ENCODE measurements at regions not wholly inside any gene's neighbourhood (a gene's known extent, or its start where the extent isn't known, plus 50 kb on each side); places are given as distances from the start of the nearest gene placed in this dataset.

GRCh38 chr13:84352946-84353345, 470.7 kb upstream of the SLITRK1 start:
- DNase-seq (ENCODE audit: low read depth in 2 of 2): no peak

DNA sequence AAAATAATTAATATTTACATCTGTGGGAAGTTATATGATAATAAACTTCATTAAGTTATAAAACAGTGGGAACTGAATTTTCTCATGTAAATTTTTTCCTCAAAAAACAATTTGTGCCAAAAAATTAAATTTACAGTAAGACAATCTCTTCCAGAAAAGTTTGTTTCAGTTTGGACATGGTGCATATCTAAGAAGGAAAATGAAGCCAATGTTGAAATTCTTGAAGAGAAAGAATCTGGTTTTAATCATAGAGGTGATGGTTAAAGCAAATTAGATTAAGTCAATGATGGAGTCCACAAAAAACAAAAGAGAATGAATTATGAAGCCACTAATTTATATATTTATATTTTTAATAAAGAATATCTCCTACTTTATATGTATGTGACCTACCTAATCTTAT, 457.2 kb upstream of the SLITRK1 start:
- DNase-seq (ENCODE audit: low read depth in 2 of 2): no peak

DNA sequence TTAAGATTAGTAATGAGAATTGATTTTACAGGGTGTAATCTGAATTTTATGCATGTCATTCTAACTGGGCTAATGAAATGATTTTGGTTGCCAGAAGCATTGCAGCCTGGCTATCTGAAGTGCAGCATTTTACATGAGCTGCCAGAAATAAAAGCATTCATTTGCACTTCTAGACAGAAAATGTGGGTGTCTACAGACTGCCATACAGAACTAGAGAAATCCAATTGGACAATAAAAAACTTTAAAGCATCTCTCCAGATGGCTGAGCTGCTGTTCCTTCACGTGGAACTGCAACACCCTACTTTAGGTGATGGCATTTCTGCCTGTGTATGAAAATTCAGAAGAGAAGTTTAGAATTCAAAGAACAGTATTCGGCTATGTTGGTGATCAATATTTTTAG, 450.1 kb upstream of the SLITRK1 start:
- DNase-seq (ENCODE audit: low read depth in 2 of 2): no peak

DNA sequence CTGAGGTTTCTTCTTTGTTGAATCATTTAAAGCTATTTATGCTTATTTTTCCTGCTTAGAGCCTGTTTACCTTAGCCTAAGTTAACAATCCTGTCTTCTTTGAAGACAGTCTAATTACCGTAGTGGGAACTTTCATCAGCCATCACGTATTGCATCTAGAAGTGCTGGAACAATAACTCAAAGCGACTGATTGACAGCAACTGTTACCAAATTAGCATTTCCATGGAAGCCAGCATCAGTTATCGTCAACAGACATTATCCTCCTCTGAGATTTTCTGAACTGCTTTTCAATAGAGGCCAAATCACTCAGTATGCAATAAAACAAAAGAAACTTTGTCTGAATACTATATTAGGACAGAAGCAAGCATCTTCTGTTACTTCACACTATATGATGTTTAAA, 433.3 kb upstream of the SLITRK1 start:
- no peak for DNase-seq (ENCODE audit: low read depth in 2 of 2)

- DNase-seq (ENCODE audit: low read depth in 2 of 2): no peak
These were observed 420.8 kb upstream of the SLITRK1 start for GRCh38 chr13:84303035-84303434.

DNA sequence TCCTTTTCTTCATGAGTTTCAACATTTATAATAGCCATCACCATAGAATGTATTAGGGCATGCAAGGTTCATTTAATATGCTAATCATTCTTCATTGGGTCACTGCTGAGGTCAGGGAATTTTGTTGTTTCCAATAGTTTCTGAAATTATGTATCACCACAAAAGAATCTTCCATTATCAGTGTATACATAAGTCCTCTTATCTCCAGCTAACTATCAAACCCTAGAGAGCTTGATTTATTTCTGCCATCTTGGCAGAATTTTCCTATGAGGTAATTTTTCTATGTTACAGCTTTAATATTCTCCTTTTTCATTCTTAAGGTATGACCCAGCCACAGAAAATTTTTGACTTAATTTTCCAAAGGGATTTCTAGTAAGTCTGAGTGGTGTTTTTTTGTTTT, 415.0 kb upstream of the SLITRK1 start:
- no peak for DNase-seq (ENCODE audit: low read depth in 2 of 2)

DNA sequence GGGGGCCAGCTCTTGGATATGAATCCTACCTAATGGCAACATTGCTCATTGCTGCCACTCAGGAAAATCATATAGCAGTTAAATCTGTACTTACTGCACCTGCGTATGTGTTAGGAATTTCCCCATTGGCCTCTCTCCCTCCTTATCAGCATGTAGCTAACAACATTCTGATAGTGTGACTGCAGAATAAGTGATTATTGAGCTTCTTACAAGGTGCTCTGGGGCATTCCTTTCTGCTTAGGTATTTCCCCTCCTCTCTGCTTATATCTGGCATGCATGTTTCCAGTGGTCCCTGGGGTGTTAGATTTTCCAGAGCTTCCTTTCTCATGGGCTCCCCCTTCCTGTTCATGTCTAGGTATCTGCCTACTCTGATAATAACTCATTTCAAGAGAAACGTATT, 414.1 kb upstream of the SLITRK1 start:
- DNase-seq (ENCODE audit: low read depth in 2 of 2): no peak

DNA sequence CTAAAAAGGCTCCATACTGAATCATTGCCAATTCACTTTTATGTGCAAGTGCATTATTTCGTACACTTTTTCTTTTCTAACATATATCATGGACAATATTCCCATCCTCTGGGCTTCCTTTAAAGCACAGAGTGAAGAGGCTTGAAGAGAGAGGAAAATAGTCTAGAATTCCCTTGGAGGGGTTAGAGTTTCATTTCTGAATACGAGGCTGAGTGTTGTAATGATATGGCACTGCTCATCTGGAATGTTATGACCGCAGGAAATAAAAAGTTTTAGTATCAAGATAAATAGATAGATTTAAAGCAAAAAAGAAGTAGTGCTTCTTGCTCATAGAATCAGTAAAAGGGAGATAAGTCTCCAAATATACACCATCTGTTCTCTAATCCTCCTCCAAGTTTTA, 412.3 kb upstream of the SLITRK1 start:
- no peak for DNase-seq (ENCODE audit: low read depth in 2 of 2)

DNA sequence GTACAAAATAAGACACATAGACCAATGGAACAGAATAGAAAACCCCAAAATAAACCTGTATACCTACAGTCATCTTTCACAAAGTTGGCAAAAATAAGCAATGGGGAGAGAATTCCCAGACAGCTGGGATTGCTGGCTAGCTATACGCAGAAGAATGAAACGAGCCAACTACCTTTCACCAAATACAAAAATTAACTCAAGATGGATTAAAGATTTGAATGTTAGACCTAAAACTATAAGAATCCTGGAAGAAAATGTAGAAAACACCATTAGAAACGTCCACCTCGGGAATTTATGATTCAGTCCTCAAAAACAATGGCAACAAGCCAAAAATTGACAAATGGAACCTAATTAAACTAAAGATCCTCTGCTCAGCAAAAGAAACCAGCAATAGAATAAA, 408.1 kb upstream of the SLITRK1 start:
- DNase-seq (ENCODE audit: low read depth in 2 of 2): no peak

- DNase-seq (ENCODE audit: low read depth in 2 of 2): no peak
These were observed 396.9 kb upstream of the SLITRK1 start for GRCh38 chr13:84279166-84279565.

DNA sequence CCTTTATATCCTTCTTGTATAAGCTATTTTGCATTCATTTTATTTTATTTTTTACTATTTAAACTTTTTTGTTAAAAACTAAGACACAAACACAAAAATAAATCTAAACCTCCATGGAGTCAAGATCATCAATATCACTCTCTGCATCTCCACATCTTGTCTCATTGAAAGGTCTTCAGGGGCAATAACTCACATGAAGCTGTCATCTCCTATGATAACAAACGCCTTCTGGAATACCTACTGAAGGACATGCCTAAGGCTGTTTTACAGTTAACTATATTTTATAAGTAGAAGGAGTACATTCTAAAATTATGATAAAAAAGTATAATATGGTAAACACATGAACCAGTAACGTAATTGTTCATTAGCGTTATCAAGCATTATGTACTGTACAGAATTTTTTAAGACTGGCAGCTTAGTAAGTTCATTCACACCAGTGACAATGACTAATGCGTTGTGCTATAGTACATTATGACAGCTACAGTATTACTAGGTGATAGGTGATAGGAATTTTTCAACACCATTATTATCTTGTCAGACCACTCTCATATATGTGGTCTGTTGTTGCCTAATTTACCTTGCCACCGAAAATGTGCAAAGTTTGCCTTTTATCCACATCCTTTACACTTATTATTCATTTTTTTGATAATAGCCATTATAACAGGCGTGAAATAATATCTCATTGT, 390.7 kb upstream of the SLITRK1 start:
- no peak for DNase-seq (ENCODE audit: low read depth in 2 of 2)

GRCh38 chr13:84265257-84265764, 383.0 kb upstream of the SLITRK1 start:
- DNase-seq (ENCODE audit: low read depth in 2 of 2): no peak

GRCh38 chr13:84263354-84264069, 381.2 kb upstream of the SLITRK1 start:
- DNase-seq (ENCODE audit: low read depth in 2 of 2): no peak

DNA sequence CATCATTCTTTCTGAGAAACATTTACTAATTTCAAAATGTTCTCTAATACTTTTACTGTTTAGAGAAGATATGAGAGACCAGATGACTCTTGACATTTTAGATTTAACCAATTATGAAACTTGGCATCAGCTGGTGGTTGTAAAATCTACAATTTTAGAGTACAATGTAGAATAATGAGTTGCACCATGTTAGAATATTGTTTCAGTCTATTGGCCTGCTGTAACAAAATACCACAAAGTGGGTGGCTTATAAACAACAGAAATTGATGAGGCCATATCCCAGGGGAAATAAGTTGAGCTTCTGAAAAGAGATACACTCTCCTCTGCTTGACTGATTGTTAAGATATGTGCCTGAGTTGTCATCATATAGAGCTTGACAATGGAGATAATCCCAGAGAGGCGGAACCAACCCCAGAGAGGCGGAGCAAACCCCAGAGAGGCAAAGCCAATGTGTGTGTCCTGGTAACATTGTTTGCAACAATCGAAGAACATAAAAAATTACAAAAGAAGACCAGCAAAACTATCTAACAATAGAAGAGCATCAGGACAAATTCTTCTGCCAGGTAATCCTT, 373.0 kb upstream of the SLITRK1 start:
- no peak for DNase-seq (ENCODE audit: low read depth in 2 of 2)

- DNase-seq (ENCODE audit: low read depth in 2 of 2): no peak
These were observed 367.2 kb upstream of the SLITRK1 start for GRCh38 chr13:84249463-84249862.

- no peak for DNase-seq (ENCODE audit: low read depth in 2 of 2)
These were observed 361.1 kb upstream of the SLITRK1 start for GRCh38 chr13:84243340-84243739.

DNA sequence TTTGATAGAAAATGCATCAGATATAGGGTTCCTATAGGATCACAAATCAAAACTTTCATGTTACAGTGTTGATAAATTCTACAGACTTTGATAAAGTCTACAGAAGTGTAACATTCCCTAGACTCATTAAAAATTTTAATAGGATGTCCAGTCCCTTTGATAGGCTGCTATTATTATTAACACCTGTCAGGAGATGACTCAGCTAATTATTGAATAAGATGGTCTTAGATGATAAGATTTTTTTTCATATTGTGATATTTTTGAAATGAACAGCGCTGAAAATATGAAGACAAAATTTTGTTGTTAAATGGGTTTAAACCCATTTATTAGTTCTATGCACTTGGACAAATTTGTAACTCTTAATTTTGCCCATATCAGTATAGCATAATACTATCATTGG, 356.8 kb upstream of the SLITRK1 start:
- DNase-seq (ENCODE audit: low read depth in 2 of 2): no peak

DNA sequence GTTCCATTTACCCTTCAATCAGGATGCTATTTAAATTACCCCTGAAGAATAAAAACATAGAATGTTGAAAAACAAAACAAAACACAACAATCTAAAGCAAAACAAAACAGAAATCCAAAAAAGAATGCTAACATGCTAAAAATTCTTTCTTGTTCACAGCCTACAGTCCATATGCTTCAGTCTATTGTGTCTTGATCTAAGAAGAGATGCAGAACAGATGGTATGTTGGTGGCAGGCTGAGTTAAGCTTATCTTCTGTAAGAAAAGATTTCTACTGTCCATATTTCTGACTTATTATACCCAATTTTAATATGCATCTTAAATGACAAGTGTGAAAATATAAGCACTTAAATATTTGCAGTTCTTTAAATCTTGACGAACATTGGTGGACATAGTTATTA, 356.1 kb upstream of the SLITRK1 start:
- DNase-seq (ENCODE audit: low read depth in 2 of 2): no peak

DNA sequence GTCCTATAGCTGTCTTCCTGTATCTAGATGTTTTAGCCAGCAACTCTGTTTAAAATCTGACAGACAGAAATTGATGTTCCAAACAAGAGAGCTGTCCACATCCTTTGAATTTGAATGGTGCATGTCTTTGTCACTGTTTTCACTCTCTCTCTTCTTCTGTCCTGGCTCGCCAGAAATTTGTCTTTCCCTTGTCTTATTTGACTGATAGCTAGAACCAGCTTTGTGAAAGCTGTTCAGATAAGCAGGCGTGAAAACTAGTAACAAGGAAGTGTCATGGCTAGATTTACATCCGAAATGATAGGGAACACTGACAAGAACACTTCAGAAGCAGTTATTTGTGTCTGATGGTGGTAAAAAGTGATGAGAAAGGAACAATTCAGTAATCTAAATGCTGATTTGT, 354.9 kb upstream of the SLITRK1 start:
- DNase-seq (ENCODE audit: low read depth in 2 of 2): no peak

DNA sequence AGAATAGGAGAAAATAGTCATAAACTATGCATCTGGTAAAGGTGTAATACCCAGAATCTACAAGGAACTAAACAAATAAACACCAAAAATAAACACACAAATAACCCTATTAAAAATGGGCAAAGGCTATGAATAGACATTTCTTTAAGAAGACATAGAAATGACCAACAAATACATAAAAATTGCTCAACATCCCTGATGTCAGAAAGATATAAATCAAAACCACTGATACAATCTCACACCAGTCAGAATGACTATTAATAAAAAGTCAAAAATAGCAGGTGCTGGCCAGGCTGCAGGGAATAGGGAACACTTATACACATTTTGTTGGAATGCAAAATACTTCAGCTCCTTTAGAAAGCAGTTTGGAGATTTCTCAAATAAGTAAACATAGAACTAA, 352.1 kb upstream of the SLITRK1 start:
- DNase-seq (ENCODE audit: low read depth in 2 of 2): no peak

GRCh38 chr13:84230568-84230967, 348.3 kb upstream of the SLITRK1 start:
- DNase-seq (ENCODE audit: low read depth in 2 of 2): no peak

DNA sequence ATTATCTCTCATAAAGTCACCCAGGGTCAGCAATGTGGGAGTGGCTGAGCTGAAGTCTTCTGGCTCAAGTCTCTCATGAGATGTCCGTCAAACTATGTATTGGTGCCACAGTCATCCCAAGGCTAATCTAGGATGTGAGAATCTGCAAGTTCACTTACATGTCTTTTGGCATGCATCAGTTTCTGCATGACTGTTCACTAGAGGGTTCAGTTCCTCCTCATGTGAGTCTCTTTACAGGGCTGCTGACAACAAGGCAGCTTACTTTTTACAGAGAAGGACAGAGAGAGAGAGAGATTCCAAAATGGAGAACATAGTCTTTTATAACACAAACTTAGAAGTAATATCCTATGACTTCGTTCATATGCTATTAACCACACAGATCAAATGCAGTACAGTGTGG, 328.8 kb upstream of the SLITRK1 start:
- no peak for DNase-seq (ENCODE audit: low read depth in 2 of 2)

DNA sequence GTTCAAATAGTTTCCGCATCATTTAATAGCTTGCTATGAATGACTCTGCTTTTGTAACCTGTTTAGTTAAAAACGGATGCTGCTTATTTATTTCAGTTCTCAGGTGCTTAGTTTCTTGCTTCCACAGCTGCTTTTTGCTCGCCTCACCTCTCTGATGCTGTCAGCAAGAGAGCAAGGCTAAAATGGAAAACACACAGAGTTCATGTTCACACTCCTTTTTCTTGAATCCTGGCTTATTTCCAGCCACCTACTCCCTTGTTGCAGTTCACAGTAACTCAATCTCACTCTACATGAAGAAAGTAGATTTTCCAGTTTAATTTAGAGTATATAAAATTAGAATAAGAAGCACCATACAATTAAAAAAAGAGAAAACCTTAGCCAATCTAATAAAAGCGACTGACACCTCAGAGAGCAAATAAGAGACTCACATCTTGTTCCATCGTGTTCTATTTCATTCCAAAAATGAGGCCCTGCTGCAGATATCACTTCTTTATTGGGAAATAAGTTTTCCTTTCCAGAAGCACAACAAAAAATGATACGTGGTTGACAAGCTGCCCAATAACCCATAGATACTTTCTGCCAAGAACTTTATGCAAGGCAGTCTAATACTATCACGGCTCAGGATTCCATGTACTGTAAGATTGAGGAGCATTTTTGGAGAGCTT, 326.1 kb upstream of the SLITRK1 start:
- no peak for DNase-seq (ENCODE audit: low read depth in 2 of 2)

All from stimulated activated CD4-positive, alpha-beta T cell treated with anti-CD3 and anti-CD28 coated beads, Interleukin-15, amount 100 ng/mL, for 48 hours (primary cell).